T-cell (primary cell): ENCODE measurements at regions not wholly inside any gene's neighbourhood (a gene's known extent, or its start where the extent isn't known, plus 50 kb on each side); places are given as distances from the start of the nearest gene placed in this dataset.

Experiments used
- ATAC-seq, 4 experiments: fragments of 200-7000 bp in 3 of 4; fragments of 150-1000 bp in 1 of 4; cut with Tn5 transposase; replicated peaks in 1 of 4; 1 replicate in 3 of 4; 2 replicates in 1 of 4; pipeline ENCODE4 v1.10.0; 2021; ENCODE audit warnings: moderate library complexity in 3 of 4, mild to moderate bottlenecking in 2 of 4, moderate number of reproducible peaks in 1 of 4
- CTCF ChIA-PET, 2 donors: fragments of 300-600 bp; sonication (Branson Sonifier 250); formaldehyde crosslinking; loops; one replicate each; lab custom pipeline; 2022; ENCODE audit warnings: antibody characterized with exemption in 2 of 2; lab: Charles Lee
- POLR2A ChIA-PET, 2 donors: fragments of 300-600 bp; sonication (Branson Sonifier 250); formaldehyde crosslinking; loops; one replicate each; lab custom pipeline; 2022; ENCODE audit warnings: antibody characterized with exemption in 2 of 2; lab: Charles Lee
- DNase-seq, 35 experiments: peaks; one replicate each; pipeline versions ENCODE4 v3.0.0 to v3.0.0-alpha.2; 2013 to 2023
- H3K27ac ChIP-seq: one replicate; pipeline ENCODE4 v1.5.1; 2013; ENCODE audit warnings: low read length
- H3K27me3 ChIP-seq, 2 experiments: replicated peaks in 1 of 2; 1 replicate in 1 of 2; 2 replicates in 1 of 2; pipeline versions ENCODE4 v1.6.1 to v1.7.0; 2013; ENCODE audit warnings: low read length in 1 of 2, mixed read lengths in 1 of 2; ENCODE audit not compliant: control insufficient read depth in 2 of 2, insufficient read depth in 2 of 2; ENCODE audit errors: extremely low read depth in 1 of 2
- H3K36me3 ChIP-seq, 2 donors: 1 replicate in 1 of 2; 2 replicates in 1 of 2; pipeline versions ENCODE4 v1.6.1 to v1.7.0; 2013; ENCODE audit warnings: low read length in 1 of 2; ENCODE audit not compliant: control insufficient read depth in 2 of 2, insufficient read depth in 1 of 2; ENCODE audit errors: extremely low read depth in 1 of 2
- H3K4me1 ChIP-seq, 2 experiments: 1 replicate in 1 of 2; 2 replicates in 1 of 2; pipeline versions ENCODE4 v1.6.1 to v1.7.0; 2013; ENCODE audit warnings: low read length in 2 of 2, mixed read lengths in 1 of 2; ENCODE audit not compliant: insufficient read depth in 2 of 2, control insufficient read depth in 1 of 2; ENCODE audit errors: extremely low read depth in 1 of 2
- H3K4me3 ChIP-seq, 2 donors: 1 replicate in 1 of 2; 2 replicates in 1 of 2; pipeline versions ENCODE4 v1.5.1 to v1.7.0; 2013; ENCODE audit warnings: mild to moderate bottlenecking in 2 of 2, low read length in 1 of 2, moderate library complexity in 1 of 2; ENCODE audit not compliant: control insufficient read depth in 1 of 2; ENCODE audit errors: extremely low read depth in 1 of 2
- H3K9me3 ChIP-seq: 2 replicates; pipeline ENCODE4 v1.7.0; 2013
- H3K27ac Mint-ChIP-seq, 2 donors: one replicate each; pipeline ENCODE4 v1.8.0; 2020 to 2021; ENCODE audit warnings: mild to moderate bottlenecking in 2 of 2, mixed read lengths in 2 of 2
- H3K27me3 Mint-ChIP-seq, 2 donors: one replicate each; pipeline ENCODE4 v1.8.0; 2021 to 2022; ENCODE audit warnings: mixed read lengths in 2 of 2
- H3K36me3 Mint-ChIP-seq: one replicate; pipeline ENCODE4 v1.8.0; 2021; ENCODE audit warnings: mixed read lengths
- H3K4me1 Mint-ChIP-seq, 3 donors: one replicate each; pipeline ENCODE4 v1.8.0; 2020 to 2022; ENCODE audit warnings: mixed read lengths in 3 of 3, mild to moderate bottlenecking in 1 of 3
- H3K4me3 Mint-ChIP-seq, 3 donors: one replicate each; pipeline ENCODE4 v1.8.0; 2020 to 2022; ENCODE audit warnings: mild to moderate bottlenecking in 3 of 3, mixed read lengths in 3 of 3, moderate library complexity in 3 of 3
- H3K9me3 Mint-ChIP-seq, 3 donors: one replicate each; pipeline ENCODE4 v1.8.0; 2020 to 2022; ENCODE audit warnings: mixed read lengths in 3 of 3
- WGBS: methylation state at CpG from one replicate; pipeline ENCODE4 v1.1.5; 2013; ENCODE audit warnings: missing lambda C conversion rate; ENCODE audit not compliant: insufficient coverage; 5-methylcytosine and 5-hydroxymethylcytosine counted together

- H3K27me3 Mint-ChIP-seq: no peaks in the 10 kb centered on the region
- peaks cover 12 to 20% (median 18%) of the 10 kb centered on the region in 3 donors for H3K9me3 Mint-ChIP-seq
- H3K4me3 ChIP-seq: no peak overlapping the region
- ATAC-seq (no peak), DNase-seq (no peak)
- H3K27me3 ChIP-seq: no peaks in the 10 kb centered on the region
- no peaks in the 10 kb centered on the region for H3K36me3 Mint-ChIP-seq
- no peak overlapping the region for H3K27ac ChIP-seq
- H3K4me1 ChIP-seq: no peaks in the 10 kb centered on the region
- H3K4me1 Mint-ChIP-seq: no peaks in the 10 kb centered on the region
- H3K36me3 ChIP-seq: no peaks in the 10 kb centered on the region
- no peak overlapping the region for H3K27ac Mint-ChIP-seq
- WGBS: 100% methylated on average over 1 of the region's 1 CpG
- no peaks in the 10 kb centered on the region for H3K9me3 ChIP-seq
- CTCF ChIA-PET: no interaction called here
- no peak overlapping the region for H3K4me3 Mint-ChIP-seq
- POLR2A ChIA-PET: no interaction called here
Observed at GRCh38 chr16:7953360-7953759, 620.7 kb downstream of the RBFOX1 start.

GRCh38 chr16:7946142-7946541 is 613.5 kb downstream of the RBFOX1 start:
- no peak overlapping the region for H3K27ac Mint-ChIP-seq
- ChIA-PET POLR2A (no interaction called here), CTCF (no interaction called here)
- H3K4me1 Mint-ChIP-seq: no peaks in the 10 kb centered on the region
- no peak for ATAC-seq
- H3K9me3 Mint-ChIP-seq: peaks cover 6 to 24% (median 18%) of the 10 kb centered on the region in 3 donors
- DNase-seq: no peak
- Histone ChIP-seq H3K27ac (no peak overlapping the region), H3K4me1 (no peaks in the 10 kb centered on the region), H3K9me3 (no peaks in the 10 kb centered on the region), H3K27me3 (no peaks in the 10 kb centered on the region), H3K36me3 (no peaks in the 10 kb centered on the region), H3K4me3 (no peak overlapping the region)
- WGBS: 27% methylated on average over 2 of the region's 4 CpGs
- H3K4me3 Mint-ChIP-seq: no peak overlapping the region
- H3K36me3 Mint-ChIP-seq: no peaks in the 10 kb centered on the region
- H3K27me3 Mint-ChIP-seq: no peaks in the 10 kb centered on the region

DNA sequence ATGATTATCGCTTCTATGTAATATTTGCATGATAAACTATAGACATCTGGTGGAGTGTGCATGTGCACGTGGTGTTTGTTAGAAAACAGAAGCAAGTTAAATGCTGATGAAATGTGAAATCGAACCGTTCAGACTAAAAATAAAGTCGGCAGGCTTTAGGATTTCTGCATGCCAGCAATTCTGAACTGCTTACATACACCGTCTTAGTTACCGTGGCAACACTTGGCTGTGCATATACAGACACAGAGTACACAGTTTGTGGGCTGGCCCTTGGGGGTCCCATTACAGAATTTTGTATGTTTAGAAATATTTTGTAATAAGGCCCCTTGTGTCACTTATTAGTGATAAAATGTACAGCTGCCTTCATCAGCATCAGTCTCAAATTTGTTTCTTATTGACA is 605.5 kb downstream of the RBFOX1 start:
- Mint-ChIP-seq H3K4me3 (no peak overlapping the region), H3K27me3 (no peaks in the 10 kb centered on the region), H3K9me3 (peaks cover 12 to 16% (median 13%) of the 10 kb centered on the region in 3 donors), H3K36me3 (no peaks in the 10 kb centered on the region), H3K27ac (no peak overlapping the region), H3K4me1 (no peaks in the 10 kb centered on the region)
- 87% methylated on average over 6 of the region's 7 CpGs for WGBS
- Histone ChIP-seq H3K4me3 (no peak overlapping the region), H3K27ac (no peak overlapping the region), H3K36me3 (no peaks in the 10 kb centered on the region), H3K27me3 (no peaks in the 10 kb centered on the region), H3K4me1 (no peaks in the 10 kb centered on the region), H3K9me3 (no peaks in the 10 kb centered on the region)
- ChIA-PET CTCF (no interaction called here), POLR2A (no interaction called here)
- DNase-seq (no peak), ATAC-seq (no peak)

GRCh38 chr16:7921345-7921744 is 588.7 kb downstream of the RBFOX1 start:
- H3K4me1 ChIP-seq: no peaks in the 10 kb centered on the region
- 63% methylated on average over 3 of the region's 4 CpGs for WGBS
- no peaks in the 10 kb centered on the region for H3K27me3 Mint-ChIP-seq
- H3K9me3 ChIP-seq: no peaks in the 10 kb centered on the region
- H3K27ac ChIP-seq: no peak overlapping the region
- no peak for ATAC-seq
- ChIA-PET CTCF (no interaction called here), POLR2A (no interaction called here)
- no peak overlapping the region for H3K4me3 ChIP-seq
- no peaks in the 10 kb centered on the region for H3K36me3 Mint-ChIP-seq
- DNase-seq: no peak
- H3K27ac Mint-ChIP-seq: no peak overlapping the region
- H3K27me3 ChIP-seq: no peaks in the 10 kb centered on the region
- no peaks in the 10 kb centered on the region for H3K4me1 Mint-ChIP-seq
- no peaks in the 10 kb centered on the region for H3K36me3 ChIP-seq
- H3K4me3 Mint-ChIP-seq: no peak overlapping the region
- H3K9me3 Mint-ChIP-seq: peaks cover 14 to 23% (median 19%) of the 10 kb centered on the region in 3 donors

GRCh38 chr16:7919782-7920181 is 587.1 kb downstream of the RBFOX1 start:
- Mint-ChIP-seq H3K36me3 (no peaks in the 10 kb centered on the region), H3K4me3 (no peak overlapping the region), H3K9me3 (peaks cover 17 to 23% (median 19%) of the 10 kb centered on the region in 3 donors), H3K27ac (no peak overlapping the region), H3K4me1 (no peaks in the 10 kb centered on the region), H3K27me3 (no peaks in the 10 kb centered on the region)
- Histone ChIP-seq H3K27me3 (no peaks in the 10 kb centered on the region), H3K4me1 (no peaks in the 10 kb centered on the region), H3K4me3 (no peak overlapping the region), H3K9me3 (no peaks in the 10 kb centered on the region), H3K27ac (no peak overlapping the region), H3K36me3 (no peaks in the 10 kb centered on the region)
- ATAC-seq (no peak), DNase-seq (no peak)
- ChIA-PET CTCF (no interaction called here), POLR2A (no interaction called here)
- 96% methylated on average over 2 of the region's 2 CpGs for WGBS

DNA sequence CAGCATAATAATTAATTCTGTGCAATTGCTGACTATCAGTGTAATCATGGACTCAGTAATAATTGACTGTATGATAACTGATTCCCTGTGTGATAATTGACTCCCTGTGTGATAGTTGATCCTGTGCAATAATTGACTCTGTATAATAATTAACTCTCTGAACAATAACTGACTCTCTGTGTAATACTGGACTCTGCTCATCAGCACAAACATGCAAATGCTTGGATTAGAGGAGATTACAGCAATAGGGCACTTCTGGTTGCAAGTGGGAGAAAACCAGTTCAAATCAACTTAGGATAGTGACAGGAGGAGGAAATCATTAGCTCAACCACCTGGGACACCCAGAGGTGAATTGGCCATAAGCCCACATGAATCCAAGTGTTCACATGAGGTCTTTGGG is 582.1 kb downstream of the RBFOX1 start:
- ATAC-seq (no peak), DNase-seq (no peak)
- Histone ChIP-seq H3K9me3 (no peaks in the 10 kb centered on the region), H3K27ac (no peak overlapping the region), H3K4me1 (no peaks in the 10 kb centered on the region), H3K27me3 (no peaks in the 10 kb centered on the region), H3K4me3 (no peak overlapping the region), H3K36me3 (no peaks in the 10 kb centered on the region)
- Mint-ChIP-seq H3K4me1 (no peaks in the 10 kb centered on the region), H3K9me3 (peaks cover 15 to 23% (median 15%) of the 10 kb centered on the region in 3 donors), H3K36me3 (no peaks in the 10 kb centered on the region), H3K27ac (no peak overlapping the region), H3K27me3 (no peaks in the 10 kb centered on the region), H3K4me3 (no peak overlapping the region)
- ChIA-PET POLR2A (no interaction called here), CTCF (no interaction called here)

GRCh38 chr16:7912132-7912531 is 579.5 kb downstream of the RBFOX1 start:
- POLR2A ChIA-PET: interaction anchor here in 1 of 2 donors (0.5 kb wide), 1 partner anchor 12 kb away, joined by 3 read pairs; no protein-coding TSS in a partner anchor
- Mint-ChIP-seq H3K36me3 (no peaks in the 10 kb centered on the region), H3K27me3 (no peaks in the 10 kb centered on the region), H3K4me3 (no peak overlapping the region), H3K9me3 (peaks cover 14 to 26% (median 16%) of the 10 kb centered on the region in 3 donors), H3K4me1 (no peaks in the 10 kb centered on the region), H3K27ac (no peak overlapping the region)
- Histone ChIP-seq H3K27ac (no peak overlapping the region), H3K27me3 (no peaks in the 10 kb centered on the region), H3K9me3 (no peaks in the 10 kb centered on the region), H3K4me3 (no peak overlapping the region), H3K4me1 (no peaks in the 10 kb centered on the region), H3K36me3 (no peaks in the 10 kb centered on the region)
- WGBS: no CpG with 5 or more reads among the region's 3 CpGs
- CTCF ChIA-PET: no interaction called here
- DNase-seq: no peak
- no peak for ATAC-seq
